ENCODE measurements at regions not wholly inside any gene's neighbourhood (a gene's known extent, or its start where the extent isn't known, plus 50 kb on each side); places are given as distances from the start of the nearest gene placed in this dataset.

GRCh38 chr12:19008102-19008501, 121.4 kb upstream of the PLEKHA5 start:
- Histone ChIP-seq H3K27me3 (ENCODE audit: control insufficient read depth in 2 of 2, insufficient read depth in 2 of 2, low read length in 2 of 2) (peaks cover 0 to under 1% of the 10 kb centered on the region in 2 experiments), H3K4me1 (ENCODE audit: control insufficient read depth, extremely low read depth, insufficient read depth, low read length) (no peaks in the 10 kb centered on the region), H3K4me3 (replicated peaks in 1 of 3; ENCODE audit: insufficient read depth in 1 of 3, low read depth in 1 of 3, low read length in 3 of 3) (no peak overlapping the region), H3K79me2 (ENCODE audit: control insufficient read depth, insufficient read depth, low read length) (no peaks in the 10 kb centered on the region), H3K27ac (ENCODE audit: insufficient read depth, low read depth, low read length) (no peak overlapping the region), H2AFZ (ENCODE audit: low read depth, low read length) (no peak overlapping the region), H3K36me3 (ENCODE audit: control insufficient read depth in 2 of 2, extremely low read depth in 1 of 2, insufficient read depth in 2 of 2, low read length in 2 of 2) (no peaks in the 10 kb centered on the region), H3K9me1 (replicated peaks; ENCODE audit: control insufficient read depth, extremely low read depth, insufficient read depth, low read length) (no peaks in the 10 kb centered on the region), H4K20me1 (replicated peaks; ENCODE audit: control insufficient read depth, extremely low read depth, insufficient read depth, low read length) (no peaks in the 10 kb centered on the region), H3K9ac (replicated peaks; ENCODE audit: extremely low read depth, insufficient read depth, low read length) (no peak overlapping the region), H3K9me3 (replicated peaks; ENCODE audit: control insufficient read depth, insufficient read depth, low read length) (no peaks in the 10 kb centered on the region), H3K4me2 (ENCODE audit: insufficient read depth, low read length) (no peak overlapping the region)
- dilution Hi-C loops (cut with MboI; ENCODE audit: extremely low pct_ligation_motif_present, low sequenced_read_pairs) (no loop called here), intact Hi-C loops (cut with micrococcal nuclease) (no loop called here)
- TF ChIP-seq FOS (IDR thresholded peaks at IDR 0.05; ENCODE audit: borderline replicate concordance, insufficient read depth, low read length) (no peak), POLR2AphosphoS5 (IDR thresholded peaks at IDR 0.05; ENCODE audit: insufficient read depth, low read depth, low read length) (no peak), EZH2 (IDR thresholded peaks at IDR 0.05; ENCODE audit: borderline replicate concordance, low read depth, low read length, severe bottlenecking) (no peak), POLR2A (IDR thresholded peaks at IDR 0.05; ENCODE audit: low read depth, low read length) (no peak), JUN (IDR thresholded peaks at IDR 0.05; ENCODE audit: borderline replicate concordance, insufficient read depth, insufficient read length, low read depth) (no peak), GATA2 (IDR thresholded peaks at IDR 0.05; ENCODE audit: insufficient read depth, insufficient read length, low read depth, low read length) (no peak), MAX (IDR thresholded peaks at IDR 0.05; ENCODE audit: insufficient read depth, insufficient read length) (no peak), MYC (IDR thresholded peaks at IDR 0.05; ENCODE audit: low read depth, low read length) (no peak)
- TF ChIP-seq, protein P1, sequence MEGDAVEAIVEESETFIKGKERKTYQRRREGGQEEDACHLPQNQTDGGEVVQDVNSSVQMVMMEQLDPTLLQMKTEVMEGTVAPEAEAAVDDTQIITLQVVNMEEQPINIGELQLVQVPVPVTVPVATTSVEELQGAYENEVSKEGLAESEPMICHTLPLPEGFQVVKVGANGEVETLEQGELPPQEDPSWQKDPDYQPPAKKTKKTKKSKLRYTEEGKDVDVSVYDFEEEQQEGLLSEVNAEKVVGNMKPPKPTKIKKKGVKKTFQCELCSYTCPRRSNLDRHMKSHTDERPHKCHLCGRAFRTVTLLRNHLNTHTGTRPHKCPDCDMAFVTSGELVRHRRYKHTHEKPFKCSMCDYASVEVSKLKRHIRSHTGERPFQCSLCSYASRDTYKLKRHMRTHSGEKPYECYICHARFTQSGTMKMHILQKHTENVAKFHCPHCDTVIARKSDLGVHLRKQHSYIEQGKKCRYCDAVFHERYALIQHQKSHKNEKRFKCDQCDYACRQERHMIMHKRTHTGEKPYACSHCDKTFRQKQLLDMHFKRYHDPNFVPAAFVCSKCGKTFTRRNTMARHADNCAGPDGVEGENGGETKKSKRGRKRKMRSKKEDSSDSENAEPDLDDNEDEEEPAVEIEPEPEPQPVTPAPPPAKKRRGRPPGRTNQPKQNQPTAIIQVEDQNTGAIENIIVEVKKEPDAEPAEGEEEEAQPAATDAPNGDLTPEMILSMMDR (IDR thresholded peaks at IDR 0.05; ENCODE audit: extremely low read depth in 1 of 2, insufficient read depth in 1 of 2, low read depth in 1 of 2, low read length in 2 of 2): no peak
- DNase-seq (ENCODE audit: low read depth, low spot score): no peak
- POLR2A ChIA-PET: no interaction called here
- FAIRE-seq: no peak
- no TSS peak for BruUV-seq (replicated peaks)
- CTCF ChIA-PET: no interaction called here
